Ascending aorta (tissue), 2 donors: ENCODE measurements at regions not wholly inside any gene's neighbourhood (a gene's known extent, or its start where the extent isn't known, plus 50 kb on each side); places are given as distances from the start of the nearest gene placed in this dataset.
"Not testable (repeated sequence)": the region's sequence is repeated elsewhere in the genome, so short reads cannot be mapped to it uniquely, and the experiment has no call there.

Experiments used
- DNase-seq, 2 donors: peaks; one replicate each; pipeline ENCODE4 v3.0.0-alpha.2; 2019; ENCODE audit warnings: low spot score in 2 of 2
- H3K27ac ChIP-seq, 2 donors: fragments of 200-600 bp; sonication (generic); one replicate each; pipeline ENCODE4 v1.5.1; 2016 to 2017; ENCODE audit warnings: mild to moderate bottlenecking in 1 of 2
- H3K27me3 ChIP-seq: fragments of 200-600 bp; sonication (generic); one replicate; pipeline ENCODE4 v1.5.1; 2017
- H3K36me3 ChIP-seq, 2 donors: fragments of 200-600 bp; sonication (generic); one replicate each; pipeline ENCODE4 v1.5.1; 2016
- H3K4me1 ChIP-seq, 2 donors: fragments of 200-600 bp; sonication (generic); one replicate each; pipeline ENCODE4 v1.5.1; 2016 to 2017; ENCODE audit warnings: mild to moderate bottlenecking in 1 of 2
- H3K4me3 ChIP-seq, 2 donors: fragments of 200-600 bp; sonication (generic); one replicate each; pipeline ENCODE4 v1.5.1; 2016 to 2017; ENCODE audit warnings: mild to moderate bottlenecking in 1 of 2
- H3K9me3 ChIP-seq, 2 donors: fragments of 200-600 bp; sonication (generic); one replicate each; pipeline ENCODE4 v1.5.1; 2016
- intact Hi-C: fragments of 100-400 bp; cut with DNase I; formaldehyde crosslinking; loops from one replicate; pipeline ENCODE4 v1.15.1; 2023
- TF ChIP-seq, protein P1 (sequence below), 3 experiments: fragments of 200-600 bp in 2 of 3; fragments of 450-650 bp in 1 of 3; sonication (generic) in 2 of 3; IDR thresholded peaks; one replicate each; pipeline ENCODE4 v1.5.1; 2016 to 2019; ENCODE audit warnings: antibody characterized with exemption in 3 of 3, mild to moderate bottlenecking in 1 of 3, moderate library complexity in 1 of 3

DNA sequence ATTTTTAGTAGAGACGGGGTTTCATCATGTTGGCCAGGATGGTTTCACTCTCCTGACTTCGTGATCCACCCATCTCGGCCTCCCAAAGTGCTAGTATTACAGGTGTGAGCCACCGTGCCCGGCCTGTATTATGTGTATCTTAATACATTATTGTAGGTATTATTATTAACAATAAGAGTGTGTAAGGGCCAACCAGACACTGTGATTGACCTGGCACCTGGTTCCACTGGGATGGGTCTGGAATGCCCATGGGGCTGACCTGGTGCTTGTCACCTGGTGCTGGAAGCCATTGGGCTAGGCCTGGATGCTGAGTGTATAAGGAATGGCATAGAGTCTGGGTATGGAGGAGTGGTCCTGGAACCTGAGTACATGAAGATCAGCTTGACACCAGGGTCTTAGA is 906.9 kb upstream of the TMEFF2 start:
- Histone ChIP-seq H3K4me1 (no peaks in the 10 kb centered on the region), H3K27me3 (no peaks in the 10 kb centered on the region), H3K9me3 (no peaks in the 10 kb centered on the region), H3K36me3 (no peaks in the 10 kb centered on the region), H3K4me3 (no peak overlapping the region), H3K27ac (no peak overlapping the region)
- intact Hi-C loops = no loop called here
- DNase-seq = no peak
- TF ChIP-seq, protein P1, sequence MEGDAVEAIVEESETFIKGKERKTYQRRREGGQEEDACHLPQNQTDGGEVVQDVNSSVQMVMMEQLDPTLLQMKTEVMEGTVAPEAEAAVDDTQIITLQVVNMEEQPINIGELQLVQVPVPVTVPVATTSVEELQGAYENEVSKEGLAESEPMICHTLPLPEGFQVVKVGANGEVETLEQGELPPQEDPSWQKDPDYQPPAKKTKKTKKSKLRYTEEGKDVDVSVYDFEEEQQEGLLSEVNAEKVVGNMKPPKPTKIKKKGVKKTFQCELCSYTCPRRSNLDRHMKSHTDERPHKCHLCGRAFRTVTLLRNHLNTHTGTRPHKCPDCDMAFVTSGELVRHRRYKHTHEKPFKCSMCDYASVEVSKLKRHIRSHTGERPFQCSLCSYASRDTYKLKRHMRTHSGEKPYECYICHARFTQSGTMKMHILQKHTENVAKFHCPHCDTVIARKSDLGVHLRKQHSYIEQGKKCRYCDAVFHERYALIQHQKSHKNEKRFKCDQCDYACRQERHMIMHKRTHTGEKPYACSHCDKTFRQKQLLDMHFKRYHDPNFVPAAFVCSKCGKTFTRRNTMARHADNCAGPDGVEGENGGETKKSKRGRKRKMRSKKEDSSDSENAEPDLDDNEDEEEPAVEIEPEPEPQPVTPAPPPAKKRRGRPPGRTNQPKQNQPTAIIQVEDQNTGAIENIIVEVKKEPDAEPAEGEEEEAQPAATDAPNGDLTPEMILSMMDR (IDR thresholded peaks at IDR 0.05) = no peak

DNA sequence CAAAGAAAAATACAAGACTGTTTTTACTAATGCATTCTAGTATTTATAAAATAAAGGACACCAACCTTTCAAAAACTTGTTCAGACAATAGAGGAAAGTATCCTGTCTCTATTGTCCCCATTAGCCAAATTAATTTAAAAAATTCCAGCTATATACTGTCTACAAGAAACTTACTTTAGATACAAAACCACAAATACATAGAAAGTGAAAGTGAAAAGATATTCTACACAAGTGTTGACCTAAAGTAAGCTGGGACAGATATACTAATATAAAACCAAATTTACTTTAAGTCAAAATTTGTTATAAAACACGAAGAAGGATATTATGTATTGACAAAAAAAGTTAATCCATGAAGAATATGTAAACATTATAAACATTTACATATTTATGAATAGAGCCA is 893.3 kb upstream of the TMEFF2 start:
- Histone ChIP-seq H3K9me3 (no peaks in the 10 kb centered on the region), H3K27ac (no peak overlapping the region), H3K4me1 (no peaks in the 10 kb centered on the region), H3K4me3 (no peak overlapping the region), H3K36me3 (no peaks in the 10 kb centered on the region), H3K27me3 (no peaks in the 10 kb centered on the region)
- TF ChIP-seq, protein P1 (IDR thresholded peaks at IDR 0.05) = no peak
- intact Hi-C loops = no loop called here
- DNase-seq = no peak

DNA sequence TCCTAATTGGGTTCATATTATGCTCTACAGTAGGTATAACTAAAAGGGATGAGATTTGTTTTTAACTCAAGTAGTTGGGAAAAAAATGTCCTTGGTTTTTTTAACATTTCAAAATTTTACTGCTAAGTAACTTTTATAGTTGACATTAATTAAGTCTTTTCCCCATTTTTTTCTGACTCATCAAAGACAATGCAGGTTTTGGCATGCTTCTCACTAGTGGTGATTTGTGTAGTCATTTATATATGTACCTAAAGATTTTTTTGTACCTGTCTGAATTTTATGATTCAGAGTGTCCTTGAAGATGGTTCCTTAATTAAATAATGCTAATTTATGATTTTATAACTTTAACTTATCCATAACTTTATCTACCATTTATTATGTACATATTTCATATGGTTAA is 882.3 kb upstream of the TMEFF2 start:
- no peak overlapping the region for H3K27ac ChIP-seq
- intact Hi-C loops = no loop called here
- H3K9me3 ChIP-seq = no peaks in the 10 kb centered on the region
- TF ChIP-seq, protein P1 (IDR thresholded peaks at IDR 0.05) = no peak
- no peaks in the 10 kb centered on the region for H3K36me3 ChIP-seq
- DNase-seq = no peak
- H3K4me1 ChIP-seq = no peaks in the 10 kb centered on the region
- H3K4me3 ChIP-seq = no peak overlapping the region
- no peaks in the 10 kb centered on the region for H3K27me3 ChIP-seq

DNA sequence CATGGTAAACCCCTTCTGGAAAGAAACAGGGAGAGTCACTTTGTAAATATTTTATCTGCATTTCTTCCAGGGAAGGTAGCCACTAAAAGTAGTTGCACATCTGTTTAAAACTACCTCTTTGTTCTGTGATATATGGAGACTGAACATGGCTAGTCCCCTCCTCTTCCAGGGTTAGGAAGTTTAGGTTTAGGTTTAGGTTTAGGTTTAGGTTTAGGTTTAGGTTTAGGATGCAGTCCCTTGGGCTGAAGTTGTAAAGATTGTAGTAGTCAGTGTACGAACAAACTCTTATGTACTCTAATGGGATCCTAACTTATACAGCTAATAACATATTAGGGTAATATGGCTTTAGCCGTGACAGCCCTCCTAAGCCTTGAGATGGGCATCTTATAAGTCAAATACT is 880.2 kb upstream of the TMEFF2 start:
- no peak overlapping the region for H3K4me3 ChIP-seq
- DNase-seq = no peak
- H3K36me3 ChIP-seq = no peaks in the 10 kb centered on the region
- H3K27me3 ChIP-seq = no peaks in the 10 kb centered on the region
- no peaks in the 10 kb centered on the region for H3K9me3 ChIP-seq
- H3K4me1 ChIP-seq = no peaks in the 10 kb centered on the region
- intact Hi-C loops = no loop called here
- H3K27ac ChIP-seq = no peak overlapping the region
- TF ChIP-seq, protein P1 (IDR thresholded peaks at IDR 0.05) = no peak

DNA sequence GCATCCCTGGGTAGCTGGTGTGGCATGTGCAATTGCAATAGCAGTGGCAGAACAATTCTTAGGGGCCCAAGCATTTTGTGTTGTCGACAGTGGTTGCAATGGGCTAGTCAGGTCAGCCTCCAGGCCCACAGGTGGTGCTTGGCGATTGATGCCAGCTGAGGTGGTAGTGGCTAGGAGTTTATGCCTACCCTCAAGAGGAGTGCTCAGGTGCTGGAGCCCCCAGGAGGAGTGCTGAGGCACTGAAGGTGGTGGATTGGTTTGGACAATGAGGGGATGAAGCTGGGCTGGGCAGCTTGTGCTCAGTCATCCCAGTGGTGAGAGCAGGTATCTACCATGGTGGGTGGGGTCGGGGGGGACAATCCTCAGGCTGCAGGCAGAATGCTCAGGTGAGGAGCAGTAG is 877.9 kb upstream of the TMEFF2 start:
- Histone ChIP-seq H3K4me1 (no peaks in the 10 kb centered on the region), H3K36me3 (no peaks in the 10 kb centered on the region), H3K27me3 (no peaks in the 10 kb centered on the region), H3K9me3 (no peaks in the 10 kb centered on the region), H3K27ac (no peak overlapping the region), H3K4me3 (no peak overlapping the region)
- TF ChIP-seq, protein P1 (IDR thresholded peaks at IDR 0.05) = no peak
- intact Hi-C loops = no loop called here
- no peak for DNase-seq

DNA sequence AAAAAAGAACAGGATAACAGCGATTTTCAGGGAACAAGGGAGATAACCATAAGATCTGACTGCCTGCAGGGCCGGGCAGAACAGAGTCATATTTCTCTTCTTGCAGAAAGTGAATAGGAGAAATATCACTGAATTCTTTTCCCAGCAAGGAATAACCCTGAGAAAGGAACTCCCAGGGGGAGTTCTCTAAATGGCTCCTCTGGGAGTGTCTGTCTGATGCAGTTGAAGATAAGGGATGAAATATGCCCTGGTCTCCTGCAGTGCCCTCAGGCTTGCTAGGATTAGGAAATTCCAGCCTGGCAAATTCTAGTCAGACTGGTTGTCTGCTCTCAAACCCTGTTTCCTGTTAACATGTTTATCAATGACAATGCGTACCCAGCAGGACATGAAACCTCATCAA is 830.8 kb upstream of the TMEFF2 start:
- H3K36me3 ChIP-seq, H3K4me3 ChIP-seq, DNase-seq, H3K27ac ChIP-seq, H3K4me1 ChIP-seq, H3K9me3 ChIP-seq, intact Hi-C loops, H3K27me3 ChIP-seq: not testable (repeated sequence)
